ENCODE measurements at regions not wholly inside any gene's neighbourhood (a gene's known extent, or its start where the extent isn't known, plus 50 kb on each side); places are given as distances from the start of the nearest gene placed in this dataset.

DNA sequence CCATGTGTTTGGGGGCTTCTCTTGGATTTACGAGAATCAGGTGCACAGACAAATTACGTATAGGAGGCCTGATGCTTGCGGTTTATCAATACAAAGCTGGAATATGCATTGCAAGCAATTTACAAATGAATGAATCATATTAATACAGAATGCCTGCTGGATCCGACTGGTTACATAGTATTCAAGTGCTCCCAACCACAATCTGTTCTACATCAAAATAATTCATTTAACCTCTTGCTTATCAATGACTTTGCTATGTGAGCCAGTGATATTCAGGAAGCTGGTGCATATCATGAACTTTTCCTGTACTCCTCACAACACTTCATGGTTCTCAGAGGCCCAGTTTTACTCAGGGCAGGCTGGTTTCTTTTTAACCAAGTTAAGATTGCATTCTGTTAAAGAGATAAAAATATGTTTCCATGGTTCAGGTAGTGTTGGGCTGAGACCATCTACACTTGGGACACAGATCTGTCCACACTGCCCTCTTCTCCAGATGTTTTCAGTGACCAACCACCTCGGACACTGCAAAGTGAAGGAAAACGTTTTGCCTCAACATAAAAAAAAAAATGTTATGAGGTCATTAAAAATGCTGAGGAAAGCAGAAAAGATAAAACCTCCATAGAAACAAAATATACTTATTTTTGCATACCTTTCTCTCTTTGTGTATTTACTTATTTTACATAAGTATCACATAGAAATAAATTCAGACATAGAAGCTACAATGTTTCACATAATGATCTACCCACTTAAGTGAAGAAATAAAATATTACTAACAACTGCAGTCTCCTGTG is 200.1 kb upstream of the VCX3A start:
- TF ChIP-seq EGR1 (IDR thresholded peaks at IDR 0.05) (no peak), TCF12 (IDR thresholded peaks at IDR 0.05; ENCODE audit: low read depth) (no peak), TAF1 (IDR thresholded peaks at IDR 0.05; ENCODE audit: low read depth) (no peak), FOXM1 (IDR thresholded peaks at IDR 0.05; ENCODE audit: borderline replicate concordance, low read depth) (no peak), NFIC (IDR thresholded peaks at IDR 0.05) (no peak), USF1 (IDR thresholded peaks at IDR 0.05) (no peak), MAX (IDR thresholded peaks at IDR 0.05) (no peak), CEBPB (IDR thresholded peaks at IDR 0.05) (no peak)

- TF ChIP-seq RAD21 (IDR thresholded peaks at IDR 0.05; ENCODE audit: low read depth) (no peak), FOXM1 (IDR thresholded peaks at IDR 0.05; ENCODE audit: borderline replicate concordance, low read depth) (no peak), EGR1 (IDR thresholded peaks at IDR 0.05) (no peak), YY1 (IDR thresholded peaks at IDR 0.05; ENCODE audit: low read depth) (no peak), CEBPB (IDR thresholded peaks at IDR 0.05) (no peak), CREB1 (IDR thresholded peaks at IDR 0.05; ENCODE audit: low read depth) (no peak), USF1 (IDR thresholded peaks at IDR 0.05) (no peak), EP300 (IDR thresholded peaks at IDR 0.05; ENCODE audit: borderline replicate concordance) (no peak), TEAD4 (IDR thresholded peaks at IDR 0.05) (no peak)
Measured at GRCh38 chrX:6732101-6732500, 197.2 kb upstream of the VCX3A start.

GRCh38 chrX:6729626-6730025 is 194.7 kb upstream of the VCX3A start:
- TF ChIP-seq CEBPB (IDR thresholded peaks at IDR 0.05) (no peak), YY1 (IDR thresholded peaks at IDR 0.05; ENCODE audit: low read depth) (no peak), ZBTB7A (IDR thresholded peaks at IDR 0.05; ENCODE audit: low read depth) (no peak), NFIC (IDR thresholded peaks at IDR 0.05) (no peak), USF1 (IDR thresholded peaks at IDR 0.05) (no peak), MAX (IDR thresholded peaks at IDR 0.05) (no peak)

- TF ChIP-seq CREB1 (IDR thresholded peaks at IDR 0.05; ENCODE audit: low read depth) (no peak), CEBPB (IDR thresholded peaks at IDR 0.05) (no peak), MAX (IDR thresholded peaks at IDR 0.05) (no peak), EGR1 (IDR thresholded peaks at IDR 0.05) (no peak), ZBTB7A (IDR thresholded peaks at IDR 0.05; ENCODE audit: low read depth) (no peak), USF1 (IDR thresholded peaks at IDR 0.05) (no peak), TEAD4 (IDR thresholded peaks at IDR 0.05) (no peak)
Measured at GRCh38 chrX:6718766-6719165, 183.8 kb upstream of the VCX3A start.

DNA sequence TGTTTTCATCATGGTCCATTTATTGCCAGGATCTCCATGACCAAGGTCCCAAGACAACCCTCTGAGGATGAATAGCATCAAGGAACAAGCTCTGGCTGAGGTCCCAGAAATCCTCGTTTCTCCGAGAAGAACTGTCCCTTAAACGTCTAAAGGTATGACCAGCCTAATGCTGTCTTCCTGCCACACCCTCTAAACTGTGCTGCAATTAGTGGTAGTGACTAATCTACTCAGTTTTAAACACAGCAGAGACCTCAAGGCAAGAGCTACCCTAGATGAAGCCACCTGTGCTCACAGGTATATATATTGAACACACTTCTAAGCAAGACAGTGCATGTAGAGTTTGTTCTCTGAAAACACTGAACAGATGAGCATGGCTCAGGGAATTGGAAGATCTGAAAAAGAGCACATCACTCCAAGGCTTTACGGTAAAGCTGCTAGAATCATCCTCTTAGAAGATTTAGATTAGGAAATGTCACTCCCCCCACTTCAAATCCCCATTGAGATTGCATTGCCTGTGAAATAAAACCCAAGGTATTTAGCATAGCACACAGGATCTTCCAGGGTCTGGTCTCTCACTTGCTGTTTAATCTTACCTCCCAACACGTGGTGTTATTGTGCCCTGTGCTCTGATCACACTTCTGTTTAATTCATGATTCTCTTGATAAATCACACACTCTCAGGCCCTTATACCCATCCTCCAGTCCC is 173.9 kb upstream of the VCX3A start:
- no peak for TF ChIP-seq RAD21 (IDR thresholded peaks at IDR 0.05; ENCODE audit: low read depth)
- TF ChIP-seq CEBPB (IDR thresholded peaks at IDR 0.05) = no peak
- TF ChIP-seq EP300 (IDR thresholded peaks at IDR 0.05; ENCODE audit: borderline replicate concordance) = no peak
- TF ChIP-seq FOXM1 (IDR thresholded peaks at IDR 0.05; ENCODE audit: borderline replicate concordance, low read depth) = no peak
- TF ChIP-seq, protein P1, sequence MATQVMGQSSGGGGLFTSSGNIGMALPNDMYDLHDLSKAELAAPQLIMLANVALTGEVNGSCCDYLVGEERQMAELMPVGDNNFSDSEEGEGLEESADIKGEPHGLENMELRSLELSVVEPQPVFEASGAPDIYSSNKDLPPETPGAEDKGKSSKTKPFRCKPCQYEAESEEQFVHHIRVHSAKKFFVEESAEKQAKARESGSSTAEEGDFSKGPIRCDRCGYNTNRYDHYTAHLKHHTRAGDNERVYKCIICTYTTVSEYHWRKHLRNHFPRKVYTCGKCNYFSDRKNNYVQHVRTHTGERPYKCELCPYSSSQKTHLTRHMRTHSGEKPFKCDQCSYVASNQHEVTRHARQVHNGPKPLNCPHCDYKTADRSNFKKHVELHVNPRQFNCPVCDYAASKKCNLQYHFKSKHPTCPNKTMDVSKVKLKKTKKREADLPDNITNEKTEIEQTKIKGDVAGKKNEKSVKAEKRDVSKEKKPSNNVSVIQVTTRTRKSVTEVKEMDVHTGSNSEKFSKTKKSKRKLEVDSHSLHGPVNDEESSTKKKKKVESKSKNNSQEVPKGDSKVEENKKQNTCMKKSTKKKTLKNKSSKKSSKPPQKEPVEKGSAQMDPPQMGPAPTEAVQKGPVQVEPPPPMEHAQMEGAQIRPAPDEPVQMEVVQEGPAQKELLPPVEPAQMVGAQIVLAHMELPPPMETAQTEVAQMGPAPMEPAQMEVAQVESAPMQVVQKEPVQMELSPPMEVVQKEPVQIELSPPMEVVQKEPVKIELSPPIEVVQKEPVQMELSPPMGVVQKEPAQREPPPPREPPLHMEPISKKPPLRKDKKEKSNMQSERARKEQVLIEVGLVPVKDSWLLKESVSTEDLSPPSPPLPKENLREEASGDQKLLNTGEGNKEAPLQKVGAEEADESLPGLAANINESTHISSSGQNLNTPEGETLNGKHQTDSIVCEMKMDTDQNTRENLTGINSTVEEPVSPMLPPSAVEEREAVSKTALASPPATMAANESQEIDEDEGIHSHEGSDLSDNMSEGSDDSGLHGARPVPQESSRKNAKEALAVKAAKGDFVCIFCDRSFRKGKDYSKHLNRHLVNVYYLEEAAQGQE (IDR thresholded peaks at IDR 0.05; ENCODE audit: low read depth) = no peak
- no peak for TF ChIP-seq CREB1 (IDR thresholded peaks at IDR 0.05; ENCODE audit: low read depth)
- TF ChIP-seq USF1 (IDR thresholded peaks at IDR 0.05) = no peak

GRCh38 chrX:6708041-6708440 is 173.1 kb upstream of the VCX3A start:
- TF ChIP-seq TEAD4 (IDR thresholded peaks at IDR 0.05) (no peak), ZBTB7A (IDR thresholded peaks at IDR 0.05; ENCODE audit: low read depth) (no peak), RAD21 (IDR thresholded peaks at IDR 0.05; ENCODE audit: low read depth) (no peak), CREB1 (IDR thresholded peaks at IDR 0.05; ENCODE audit: low read depth) (no peak), EP300 (IDR thresholded peaks at IDR 0.05; ENCODE audit: borderline replicate concordance) (no peak), FOXM1 (IDR thresholded peaks at IDR 0.05; ENCODE audit: borderline replicate concordance, low read depth) (no peak), CEBPB (IDR thresholded peaks at IDR 0.05) (no peak), USF1 (IDR thresholded peaks at IDR 0.05) (no peak)
